GDM1 (cell line): ENCODE measurements at regions not wholly inside any gene's neighbourhood (a gene's known extent, or its start where the extent isn't known, plus 50 kb on each side); places are given as distances from the start of the nearest gene placed in this dataset.
"Not testable (repeated sequence)": the region's sequence is repeated elsewhere in the genome, so short reads cannot be mapped to it uniquely, and the experiment has no call there.

Experiments
- DNase-seq: peaks from one replicate; lab custom pipeline; 2025; lab: John Stamatoyannopoulos, UW

GRCh38 chr1:184854496-184855140, 100.0 kb upstream of the EDEM3 start:
- no peak for DNase-seq

- no peak for DNase-seq
These were observed 99.4 kb upstream of the EDEM3 start for GRCh38 chr1:184854036-184854435.

GRCh38 chr1:184851822-184852746, 97.4 kb upstream of the EDEM3 start:
- DNase-seq: no peak

GRCh38 chr1:184843732-184844495, 89.3 kb upstream of the EDEM3 start:
- DNase-seq: no peak

GRCh38 chr1:184840596-184840995, 85.9 kb upstream of the EDEM3 start:
- no peak for DNase-seq

- DNase-seq: no peak
These were observed 83.9 kb upstream of the EDEM3 start for GRCh38 chr1:184838504-184838951.

GRCh38 chr1:184836934-184837895, 82.6 kb upstream of the EDEM3 start:
- DNase-seq: no peak

GRCh38 chr1:184836141-184836540, 81.5 kb upstream of the EDEM3 start:
- no peak for DNase-seq

GRCh38 chr1:184833994-184834393, 79.3 kb upstream of the EDEM3 start:
- not testable (repeated sequence) for DNase-seq

GRCh38 chr1:184832517-184832916, 77.9 kb upstream of the EDEM3 start:
- no peak for DNase-seq

GRCh38 chr1:184829496-184829895, 74.8 kb upstream of the EDEM3 start:
- DNase-seq: not testable (repeated sequence)

GRCh38 chr1:184828369-184828717, 73.7 kb upstream of the EDEM3 start:
- DNase-seq: no peak

- no peak for DNase-seq
These were observed 73.1 kb upstream of the EDEM3 start for GRCh38 chr1:184827600-184828368.

- no peak for DNase-seq
These were observed 71.3 kb upstream of the EDEM3 start for GRCh38 chr1:184826001-184826400.

GRCh38 chr1:184825571-184825970, 70.9 kb upstream of the EDEM3 start:
- DNase-seq: peak; percentile 8

- no peak for DNase-seq
These were observed 70.1 kb upstream of the EDEM3 start for GRCh38 chr1:184824691-184825323.

GRCh38 chr1:184823080-184823479, 68.4 kb upstream of the EDEM3 start:
- DNase-seq: no peak

GRCh38 chr1:184822267-184822666, 67.6 kb upstream of the EDEM3 start:
- no peak for DNase-seq

GRCh38 chr1:184821658-184822057, 67.0 kb upstream of the EDEM3 start:
- no peak for DNase-seq

GRCh38 chr1:184820956-184821355, 66.3 kb upstream of the EDEM3 start:
- no peak for DNase-seq
